ENCODE measurements at regions not wholly inside any gene's neighbourhood (a gene's known extent, or its start where the extent isn't known, plus 50 kb on each side); places are given as distances from the start of the nearest gene placed in this dataset.

- TF ChIP-seq, protein P1, sequence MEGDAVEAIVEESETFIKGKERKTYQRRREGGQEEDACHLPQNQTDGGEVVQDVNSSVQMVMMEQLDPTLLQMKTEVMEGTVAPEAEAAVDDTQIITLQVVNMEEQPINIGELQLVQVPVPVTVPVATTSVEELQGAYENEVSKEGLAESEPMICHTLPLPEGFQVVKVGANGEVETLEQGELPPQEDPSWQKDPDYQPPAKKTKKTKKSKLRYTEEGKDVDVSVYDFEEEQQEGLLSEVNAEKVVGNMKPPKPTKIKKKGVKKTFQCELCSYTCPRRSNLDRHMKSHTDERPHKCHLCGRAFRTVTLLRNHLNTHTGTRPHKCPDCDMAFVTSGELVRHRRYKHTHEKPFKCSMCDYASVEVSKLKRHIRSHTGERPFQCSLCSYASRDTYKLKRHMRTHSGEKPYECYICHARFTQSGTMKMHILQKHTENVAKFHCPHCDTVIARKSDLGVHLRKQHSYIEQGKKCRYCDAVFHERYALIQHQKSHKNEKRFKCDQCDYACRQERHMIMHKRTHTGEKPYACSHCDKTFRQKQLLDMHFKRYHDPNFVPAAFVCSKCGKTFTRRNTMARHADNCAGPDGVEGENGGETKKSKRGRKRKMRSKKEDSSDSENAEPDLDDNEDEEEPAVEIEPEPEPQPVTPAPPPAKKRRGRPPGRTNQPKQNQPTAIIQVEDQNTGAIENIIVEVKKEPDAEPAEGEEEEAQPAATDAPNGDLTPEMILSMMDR (IDR thresholded peaks at IDR 0.05; ENCODE audit: insufficient read depth, low read length, poor library complexity, severe bottlenecking), result no peak
- no peak for TF ChIP-seq EZH2phosphoT487 (conservative IDR thresholded peaks at IDR 0.05; ENCODE audit: low read length)
These were observed 49.9 kb upstream of the TMEM26 start for GRCh38 chr10:61503051-61503450.

All from SU-DHL-6 (cell line).